Activated T-cell treated with anti-CD3 and anti-CD28 coated beads, Interleukin-2, amount 50 U/mL, for 4 hours (primary cell): ENCODE measurements at regions not wholly inside any gene's neighbourhood (a gene's known extent, or its start where the extent isn't known, plus 50 kb on each side); places are given as distances from the start of the nearest gene placed in this dataset.
"Not testable (repeated sequence)": the region's sequence is repeated elsewhere in the genome, so short reads cannot be mapped to it uniquely, and the experiment has no call there.

ENCODE experiments used
- ATAC-seq, 2 donors: fragments of 200-7000 bp; cut with Tn5 transposase; one replicate each; pipeline ENCODE4 v1.10.0; 2021
- DNase-seq: peaks from one replicate; pipeline ENCODE4 v3.0.0-alpha.2; 2020
- H3K27me3 Mint-ChIP-seq: one replicate; pipeline ENCODE4 v1.8.0; 2021; ENCODE audit warnings: low read depth, mixed read lengths
- H3K36me3 Mint-ChIP-seq: one replicate; pipeline ENCODE4 v1.8.0; 2022; ENCODE audit warnings: mixed read lengths; ENCODE audit not compliant: insufficient read depth
- H3K4me1 Mint-ChIP-seq: one replicate; pipeline ENCODE4 v1.8.0; 2021; ENCODE audit warnings: low read depth, mixed read lengths
- H3K4me3 Mint-ChIP-seq: one replicate; pipeline ENCODE4 v1.8.0; 2021; ENCODE audit warnings: mild to moderate bottlenecking, moderate library complexity, mixed read lengths
- H3K9me3 Mint-ChIP-seq: one replicate; pipeline ENCODE4 v1.8.0; 2021; ENCODE audit warnings: mixed read lengths

- no peak overlapping the region for H3K4me3 Mint-ChIP-seq
- no peaks in the 10 kb centered on the region for H3K36me3 Mint-ChIP-seq
- no peaks in the 10 kb centered on the region for H3K9me3 Mint-ChIP-seq
- no peak for ATAC-seq
- peaks cover 28% of the 10 kb centered on the region for H3K4me1 Mint-ChIP-seq
- peaks cover 23% of the 10 kb centered on the region for H3K27me3 Mint-ChIP-seq
- DNase-seq, result no peak
Measured at GRCh38 chr7:65235586-65235985, 138.1 kb upstream of the ZNF92 start.

GRCh38 chr7:65233409-65234034 is 140.1 kb upstream of the ZNF92 start:
- H3K27me3 Mint-ChIP-seq, result peaks cover 11% of the 10 kb centered on the region
- no peak overlapping the region for H3K4me3 Mint-ChIP-seq
- ATAC-seq, result peak in 1 of 2 donors; percentile 21
- H3K4me1 Mint-ChIP-seq, result peaks cover 27% of the 10 kb centered on the region
- H3K36me3 Mint-ChIP-seq, result no peaks in the 10 kb centered on the region
- DNase-seq, result no peak
- no peaks in the 10 kb centered on the region for H3K9me3 Mint-ChIP-seq

- Mint-ChIP-seq H3K9me3 (no peaks in the 10 kb centered on the region), H3K36me3 (no peaks in the 10 kb centered on the region), H3K4me1 (peaks cover 24% of the 10 kb centered on the region), H3K4me3 (no peak overlapping the region), H3K27me3 (no peaks in the 10 kb centered on the region)
- no peak for ATAC-seq
- DNase-seq, result no peak
Measured at GRCh38 chr7:65230231-65230630, 143.4 kb upstream of the ZNF92 start.

GRCh38 chr7:65225422-65226006 is 148.1 kb upstream of the ZNF92 start:
- no peaks in the 10 kb centered on the region for H3K36me3 Mint-ChIP-seq
- ATAC-seq (no peak), DNase-seq (no peak)
- H3K9me3 Mint-ChIP-seq, result no peaks in the 10 kb centered on the region
- H3K27me3 Mint-ChIP-seq, result no peaks in the 10 kb centered on the region
- no peaks in the 10 kb centered on the region for H3K4me1 Mint-ChIP-seq
- no peak overlapping the region for H3K4me3 Mint-ChIP-seq

GRCh38 chr7:65222655-65223054 is 151.0 kb upstream of the ZNF92 start:
- no peak for DNase-seq
- H3K27me3 Mint-ChIP-seq, result peaks cover under 1% of the 10 kb centered on the region
- H3K4me3 Mint-ChIP-seq, result no peak overlapping the region
- no peaks in the 10 kb centered on the region for H3K36me3 Mint-ChIP-seq
- no peaks in the 10 kb centered on the region for H3K9me3 Mint-ChIP-seq
- no peak for ATAC-seq
- H3K4me1 Mint-ChIP-seq, result no peaks in the 10 kb centered on the region

GRCh38 chr7:65221683-65222082 is 152.0 kb upstream of the ZNF92 start:
- DNase-seq (no peak), ATAC-seq (no peak)
- Mint-ChIP-seq H3K9me3 (no peaks in the 10 kb centered on the region), H3K4me1 (no peaks in the 10 kb centered on the region), H3K4me3 (no peak overlapping the region), H3K36me3 (no peaks in the 10 kb centered on the region), H3K27me3 (peaks cover 4% of the 10 kb centered on the region)

- Mint-ChIP-seq H3K4me3 (no peak overlapping the region), H3K9me3 (no peaks in the 10 kb centered on the region), H3K36me3 (no peaks in the 10 kb centered on the region), H3K4me1 (peaks cover 2% of the 10 kb centered on the region), H3K27me3 (peaks cover 4% of the 10 kb centered on the region)
- DNase-seq (no peak), ATAC-seq (no peak)
Measured at GRCh38 chr7:65219623-65220022, 154.0 kb upstream of the ZNF92 start.

- H3K9me3 Mint-ChIP-seq, result no peaks in the 10 kb centered on the region
- H3K36me3 Mint-ChIP-seq, result no peaks in the 10 kb centered on the region
- peaks cover 2% of the 10 kb centered on the region for H3K4me1 Mint-ChIP-seq
- no peak overlapping the region for H3K4me3 Mint-ChIP-seq
- ATAC-seq (peak; percentile 58 to 65), DNase-seq (peak; percentile 50)
- H3K27me3 Mint-ChIP-seq, result peaks cover 4% of the 10 kb centered on the region
Measured at GRCh38 chr7:65216469-65216868, 157.2 kb upstream of the ZNF92 start.

- not testable (repeated sequence) for H3K36me3 Mint-ChIP-seq, H3K27me3 Mint-ChIP-seq, H3K9me3 Mint-ChIP-seq, H3K4me3 Mint-ChIP-seq, H3K4me1 Mint-ChIP-seq, DNase-seq, ATAC-seq
Measured at GRCh38 chr7:65213260-65213659, 160.4 kb upstream of the ZNF92 start.

- H3K27me3 Mint-ChIP-seq, H3K36me3 Mint-ChIP-seq, H3K4me1 Mint-ChIP-seq, ATAC-seq, DNase-seq, H3K4me3 Mint-ChIP-seq, H3K9me3 Mint-ChIP-seq: not testable (repeated sequence)
Measured at GRCh38 chr7:65199221-65199620, 174.4 kb upstream of the ZNF92 start.

- not testable (repeated sequence) for H3K36me3 Mint-ChIP-seq, H3K4me3 Mint-ChIP-seq, H3K27me3 Mint-ChIP-seq, H3K4me1 Mint-ChIP-seq, DNase-seq, H3K9me3 Mint-ChIP-seq, ATAC-seq
Measured at GRCh38 chr7:65193334-65194058, 180.2 kb upstream of the ZNF92 start.

GRCh38 chr7:65177041-65177440 is 170.6 kb upstream of the ERV3-1 start:
- not testable (repeated sequence) for ATAC-seq, H3K27me3 Mint-ChIP-seq, H3K4me3 Mint-ChIP-seq, DNase-seq, H3K9me3 Mint-ChIP-seq, H3K36me3 Mint-ChIP-seq, H3K4me1 Mint-ChIP-seq

- H3K4me3 Mint-ChIP-seq, H3K9me3 Mint-ChIP-seq, DNase-seq, H3K4me1 Mint-ChIP-seq, H3K36me3 Mint-ChIP-seq, H3K27me3 Mint-ChIP-seq, ATAC-seq: not testable (repeated sequence)
Measured at GRCh38 chr7:65150105-65150504, 143.6 kb upstream of the ERV3-1 start.

- not testable (repeated sequence) for H3K27me3 Mint-ChIP-seq, DNase-seq, H3K4me1 Mint-ChIP-seq, H3K4me3 Mint-ChIP-seq, ATAC-seq, H3K9me3 Mint-ChIP-seq, H3K36me3 Mint-ChIP-seq
Measured at GRCh38 chr7:65146118-65146914, 139.8 kb upstream of the ERV3-1 start.
